Activated effector memory CD4-positive, alpha-beta T cell treated with Interleukin-2 at 50 U/mL for 16 hours (primary cell): ENCODE measurements at regions not wholly inside any gene's neighbourhood (a gene's known extent, or its start where the extent isn't known, plus 50 kb on each side); places are given as distances from the start of the nearest gene placed in this dataset.

Experiments
- DNase-seq: peaks from one replicate; pipeline ENCODE4 v3.0.0-alpha.2; 2020

DNA sequence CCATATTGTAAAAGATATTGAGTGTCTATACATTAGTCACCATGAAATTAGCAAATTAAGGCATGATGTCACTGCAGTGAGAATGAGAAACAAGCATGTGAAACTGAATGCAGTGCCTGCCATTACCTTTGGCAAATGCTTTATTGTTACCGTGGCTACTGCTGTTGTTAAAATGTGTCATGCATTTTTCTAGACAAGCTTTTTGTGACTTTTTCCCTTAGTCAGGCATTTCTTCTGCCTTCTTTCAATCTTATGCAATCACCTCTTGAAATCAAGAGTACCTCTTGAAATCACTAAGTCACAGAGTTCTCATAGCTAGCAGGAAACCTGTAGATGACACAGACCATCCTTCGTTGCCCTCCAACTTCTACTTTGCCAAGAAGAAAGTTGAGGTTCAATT, 461.7 kb upstream of the TENM4 start:
- DNase-seq, result no peak

DNA sequence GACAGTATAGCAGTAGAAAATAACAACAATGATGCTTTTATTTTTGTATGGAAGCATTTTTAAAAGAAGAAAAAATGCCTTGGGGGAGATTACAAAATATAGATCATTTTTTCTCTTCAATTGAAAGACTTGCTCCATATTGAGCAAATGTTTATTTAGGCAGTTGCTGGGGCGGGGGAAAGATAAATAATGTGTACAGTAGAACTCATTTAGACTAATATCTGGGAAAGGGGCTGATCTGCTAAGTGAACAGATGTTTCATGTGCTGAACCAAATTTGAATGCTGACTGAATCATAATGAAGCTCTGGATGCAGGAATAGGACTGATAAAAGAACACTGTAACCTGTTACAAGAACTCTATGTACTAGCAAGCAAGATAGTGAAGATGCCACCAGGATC, 457.1 kb upstream of the TENM4 start:
- DNase-seq, result no peak

DNA sequence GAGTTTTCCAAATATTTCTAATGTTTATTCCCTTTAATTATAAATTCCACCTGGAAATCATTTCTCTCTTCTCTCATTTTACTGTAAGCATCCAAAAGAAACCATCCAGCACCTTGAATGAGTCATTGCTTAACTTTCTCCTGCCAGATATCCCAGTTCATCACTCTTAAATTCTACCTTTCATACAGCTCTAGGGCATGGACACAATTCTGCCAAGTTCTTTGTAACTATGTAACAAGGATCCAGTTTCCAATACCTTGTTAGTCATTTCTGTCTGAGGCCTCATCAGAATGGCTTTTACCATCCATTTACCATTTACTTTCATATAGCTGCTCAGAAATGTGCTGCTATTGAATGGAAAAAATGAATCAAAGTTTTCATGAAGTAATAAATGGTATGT, 455.4 kb upstream of the TENM4 start:
- no peak for DNase-seq

DNA sequence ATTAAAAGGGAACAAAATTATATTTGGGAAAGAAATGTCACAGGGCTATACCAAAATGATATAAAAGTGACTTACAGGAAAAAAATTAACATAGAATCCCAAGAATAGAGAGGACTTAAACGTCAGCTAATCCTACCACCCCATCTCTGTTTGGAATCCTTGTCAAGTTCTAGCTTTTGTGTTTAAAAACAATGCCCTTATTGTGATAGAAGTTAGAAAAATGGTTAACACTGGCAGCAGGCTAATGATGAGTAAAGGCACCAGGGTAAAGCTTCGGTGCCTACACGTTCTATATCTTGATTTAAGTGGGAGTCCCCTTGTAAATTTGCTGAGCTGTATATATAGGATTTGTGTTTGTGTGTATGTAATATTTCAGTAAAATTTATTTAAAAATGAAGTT, 453.3 kb upstream of the TENM4 start:
- DNase-seq, result no peak

DNA sequence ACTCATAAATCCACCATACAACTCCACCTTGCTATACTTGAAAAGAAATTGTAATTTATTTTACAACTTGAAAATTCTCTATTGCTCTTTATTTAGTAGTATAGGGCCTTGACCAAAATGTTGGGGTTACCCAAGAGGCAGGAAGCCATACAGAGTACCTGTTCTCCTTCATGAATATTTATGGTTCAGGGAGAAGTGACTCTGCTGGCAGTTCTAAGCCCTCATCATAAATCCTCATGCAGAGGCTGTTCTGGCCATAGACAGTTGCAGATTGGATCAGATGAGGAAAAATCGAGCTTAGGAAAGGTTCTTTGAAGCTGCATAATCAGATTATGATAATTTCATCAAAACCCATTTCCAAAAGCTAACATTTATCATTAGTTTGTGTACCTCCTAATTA, 449.4 kb upstream of the TENM4 start:
- DNase-seq, result no peak

DNA sequence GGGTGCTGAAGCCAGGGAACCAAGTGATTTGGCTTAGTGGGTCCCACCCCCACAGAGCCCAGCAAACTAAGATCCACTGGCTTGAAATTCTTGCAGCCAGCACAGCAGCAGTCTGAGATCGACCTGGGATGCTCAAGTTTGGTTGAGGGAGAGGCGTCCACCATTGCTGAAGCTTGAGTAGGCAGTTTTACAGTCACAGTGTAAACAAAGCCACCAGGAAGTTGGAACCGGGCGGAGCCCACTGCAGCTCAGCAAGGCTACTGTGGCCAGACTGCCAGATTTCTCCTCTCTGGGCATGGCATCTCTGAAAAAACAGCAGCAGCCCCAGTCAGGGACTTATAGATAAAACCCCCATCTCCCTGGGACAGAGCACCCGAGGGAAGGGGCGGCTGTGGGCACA, 424.1 kb upstream of the TENM4 start:
- DNase-seq, result no peak

DNA sequence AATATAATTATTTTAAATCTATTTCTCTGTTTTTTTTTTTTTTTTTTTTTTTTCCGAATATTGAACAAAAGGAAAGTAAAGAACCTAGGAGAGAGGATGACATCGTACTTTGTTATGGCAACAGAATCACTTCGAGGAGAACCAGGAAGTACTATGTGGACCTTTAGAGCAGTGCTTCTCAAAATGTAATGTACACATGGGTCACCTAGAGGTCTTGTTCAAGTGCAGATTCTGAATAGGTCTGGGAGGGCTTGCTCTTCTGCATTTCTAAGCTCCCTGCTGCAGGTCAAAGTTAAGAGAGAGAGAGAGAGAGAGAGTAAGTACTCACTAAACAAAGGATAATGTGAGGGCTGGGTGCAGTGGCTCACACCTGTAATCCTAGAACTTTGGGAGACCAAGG, 419.5 kb upstream of the TENM4 start:
- DNase-seq, result no peak

DNA sequence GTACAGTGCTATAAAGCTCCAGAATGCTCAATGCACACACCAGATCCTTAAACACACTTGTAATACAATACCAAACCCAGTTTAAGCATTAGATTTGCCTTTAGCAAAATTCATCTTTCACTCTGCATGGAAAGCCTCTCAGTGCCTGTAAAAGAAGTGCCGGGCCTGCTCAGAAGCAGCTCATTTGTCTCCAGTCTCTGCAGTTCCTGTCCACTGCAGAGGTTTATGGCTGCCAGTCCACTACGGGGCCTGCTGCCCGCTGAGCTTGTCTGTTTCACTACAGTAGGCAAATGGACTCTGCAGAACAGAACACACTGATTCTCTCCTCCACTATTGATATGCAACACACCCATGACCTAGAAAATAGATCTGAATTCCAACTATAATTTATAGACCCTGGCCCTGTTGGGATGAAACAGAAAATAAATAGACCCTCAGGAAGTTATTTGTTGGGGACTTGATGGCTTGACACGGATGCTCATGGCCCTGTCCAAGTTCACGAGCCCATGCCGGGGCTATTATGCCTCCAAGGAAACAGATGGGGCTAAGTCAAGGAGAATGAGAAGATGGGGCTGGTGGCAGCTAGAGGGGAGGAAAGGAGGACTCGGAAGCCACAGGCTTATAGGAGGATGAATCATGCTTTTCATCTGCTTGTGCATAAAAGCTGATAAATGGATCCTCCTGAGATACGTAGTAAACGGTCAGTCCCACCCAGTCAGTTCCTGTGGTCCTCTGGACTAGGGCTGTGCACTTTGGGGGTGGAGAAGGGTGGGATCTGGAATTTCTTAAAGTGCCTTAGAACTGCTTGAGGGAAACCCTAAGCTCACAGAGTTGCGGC, 416.8 kb upstream of the TENM4 start:
- no peak for DNase-seq

DNA sequence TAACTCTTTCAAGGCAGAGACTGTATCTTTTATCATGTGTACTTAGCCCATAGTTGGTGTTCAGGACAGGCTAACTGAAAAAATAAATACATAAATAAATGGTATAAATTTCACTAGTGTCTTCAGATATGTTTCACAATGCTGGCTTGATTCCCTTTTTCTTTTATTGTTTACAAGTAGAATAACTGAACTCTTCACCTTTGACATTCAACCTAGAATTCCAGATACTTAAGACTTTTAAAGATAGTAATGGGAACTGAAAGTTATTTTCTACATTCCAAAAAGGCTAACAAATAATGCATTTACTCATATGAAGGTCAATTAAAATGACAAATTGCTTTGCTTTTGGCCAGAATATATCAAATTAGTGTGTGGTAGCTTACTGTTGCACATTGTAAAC, 411.3 kb upstream of the TENM4 start:
- no peak for DNase-seq

DNA sequence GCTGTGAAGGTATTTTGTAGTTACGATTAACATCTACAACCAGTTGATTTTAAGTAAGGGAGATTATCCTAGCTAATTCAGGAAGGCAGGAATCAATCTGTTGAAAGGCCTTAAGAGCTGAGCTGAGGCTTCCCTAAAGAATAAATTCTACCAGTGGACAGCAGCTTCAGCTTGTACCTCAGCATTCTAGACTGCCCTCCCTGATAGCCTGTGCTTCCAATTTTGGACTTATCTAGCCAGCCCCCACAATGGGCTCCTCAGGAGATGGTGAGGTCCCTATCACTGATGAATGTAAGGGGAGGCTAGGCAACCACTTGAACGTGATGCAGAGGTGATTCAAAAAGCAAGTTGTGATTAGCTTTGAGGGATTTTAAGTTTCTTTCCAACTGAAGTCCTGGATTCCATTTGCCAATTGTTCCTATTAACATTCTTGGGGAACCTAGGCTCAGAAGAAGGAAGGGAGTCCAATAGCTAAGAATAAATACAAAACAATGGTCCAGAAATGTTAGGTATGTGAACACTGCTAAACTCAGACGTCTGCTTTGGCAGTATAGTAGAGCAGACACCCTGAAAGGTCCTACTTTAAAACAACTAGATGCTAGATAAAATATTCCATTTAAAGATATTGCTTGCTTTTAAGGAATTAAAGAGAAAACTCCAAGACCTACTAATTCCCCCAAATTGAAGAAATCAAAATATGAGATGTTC, 404.3 kb upstream of the TENM4 start:
- DNase-seq, result no peak

DNA sequence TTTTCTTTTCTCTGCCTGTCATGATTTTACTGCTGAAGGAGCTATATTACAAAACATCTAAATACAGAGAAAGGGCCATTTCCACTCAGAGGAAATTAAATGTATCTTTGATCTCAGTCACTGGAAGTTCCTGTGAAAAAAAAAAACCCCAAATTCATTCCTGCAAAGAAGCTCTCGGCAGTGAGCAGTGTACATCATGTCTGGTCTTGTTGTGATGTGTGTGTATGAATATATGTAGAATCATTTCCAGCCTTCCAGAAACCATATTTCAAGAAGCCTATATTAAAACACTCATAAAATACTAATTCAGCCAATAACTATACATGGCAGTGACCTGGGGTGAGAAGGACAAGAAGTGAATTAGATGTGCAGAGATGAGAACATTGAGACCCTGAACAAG, 393.2 kb upstream of the TENM4 start:
- no peak for DNase-seq

DNA sequence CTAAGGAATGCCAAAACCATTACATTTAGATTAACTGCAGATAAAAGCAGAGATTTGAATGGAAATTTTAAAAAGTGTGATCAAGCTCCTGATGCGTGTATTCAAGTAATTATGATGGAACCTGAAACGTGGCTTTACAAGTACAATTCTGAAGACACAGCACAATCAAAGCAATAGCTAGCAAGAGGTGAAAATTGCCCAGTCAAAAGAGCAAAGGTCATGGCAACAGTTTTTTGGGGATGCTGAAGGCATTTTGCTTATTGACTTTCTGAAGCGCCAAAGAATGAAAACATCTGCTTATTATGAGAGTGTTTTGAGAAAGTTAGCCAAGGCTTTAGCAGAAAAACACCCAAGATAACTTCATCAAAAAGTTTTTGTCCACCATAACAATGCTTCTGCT, 389.6 kb upstream of the TENM4 start:
- DNase-seq, result no peak

DNA sequence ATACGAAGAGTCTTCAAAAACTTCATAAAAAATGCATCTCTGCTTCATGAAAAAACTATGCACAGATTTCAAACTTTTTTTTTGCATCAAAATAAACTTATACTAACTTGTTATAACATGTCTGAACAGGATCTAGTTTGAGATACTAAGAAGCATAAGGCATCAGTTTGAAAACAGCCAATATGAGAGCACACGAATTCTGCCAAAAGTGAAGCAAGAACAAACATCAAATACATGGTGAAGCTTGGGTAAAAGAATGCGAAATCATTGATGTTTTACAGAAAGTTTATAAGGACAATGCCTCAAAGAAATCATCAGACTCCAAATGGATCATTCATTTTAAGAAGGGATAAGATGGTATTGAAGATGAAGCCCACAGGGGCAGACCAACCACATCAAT, 389.1 kb upstream of the TENM4 start:
- DNase-seq, result no peak

DNA sequence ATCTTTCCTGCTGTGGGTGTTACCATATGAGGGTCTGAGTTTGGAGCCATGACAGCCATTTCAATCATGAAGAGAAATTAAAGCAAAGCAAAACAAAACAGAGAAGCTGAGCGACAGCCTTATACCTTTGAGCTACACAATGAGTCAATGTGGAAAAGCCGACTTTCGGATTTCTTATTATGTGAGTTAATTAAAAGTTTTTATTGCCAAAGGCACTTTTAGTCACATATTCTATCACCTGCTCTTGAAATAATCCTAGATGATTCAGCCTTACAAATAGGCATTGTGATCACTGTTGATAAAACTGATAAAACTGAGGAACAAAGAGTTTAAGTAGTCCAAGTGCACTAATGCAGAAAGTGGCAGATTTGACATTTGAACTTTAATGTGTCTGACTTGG, 381.9 kb upstream of the TENM4 start:
- no peak for DNase-seq

DNA sequence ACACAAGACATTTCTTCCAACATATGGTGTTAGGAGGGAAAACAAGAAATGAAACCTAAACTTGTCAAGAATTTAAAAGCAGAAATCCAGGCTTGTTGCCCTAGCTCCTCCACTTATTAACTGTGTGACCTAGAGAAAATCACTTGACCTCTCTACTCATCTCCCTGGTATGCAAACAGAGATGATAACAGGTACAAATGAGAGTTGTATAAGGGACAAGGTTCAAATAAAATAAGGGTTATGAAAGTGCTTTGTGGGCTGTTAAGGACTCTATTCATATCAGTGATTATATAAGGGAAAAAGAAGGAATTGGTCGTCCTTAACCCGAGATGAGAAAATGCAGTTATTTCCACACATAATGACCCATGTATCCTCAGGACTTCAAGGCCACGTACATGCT, 372.7 kb upstream of the TENM4 start:
- no peak for DNase-seq

DNA sequence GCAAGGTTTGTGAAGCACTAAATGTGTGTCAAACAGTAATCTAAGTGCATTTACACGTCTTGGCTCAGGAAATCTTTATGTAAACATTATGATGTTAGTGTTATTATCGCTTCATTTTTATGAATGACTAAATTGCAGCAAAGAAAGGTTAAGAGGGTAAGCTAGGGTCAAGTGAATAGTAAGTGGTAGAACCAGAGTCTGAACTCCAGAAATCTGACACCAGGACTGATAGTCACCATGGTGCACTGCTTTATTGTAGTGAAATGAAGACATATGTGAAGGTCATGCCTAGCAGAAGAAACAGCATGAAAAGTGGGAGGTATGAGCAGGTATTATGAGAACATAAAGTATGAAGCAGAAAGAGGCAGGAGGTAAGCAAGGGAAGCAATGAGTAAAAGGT, 368.7 kb upstream of the TENM4 start:
- DNase-seq, result no peak

DNA sequence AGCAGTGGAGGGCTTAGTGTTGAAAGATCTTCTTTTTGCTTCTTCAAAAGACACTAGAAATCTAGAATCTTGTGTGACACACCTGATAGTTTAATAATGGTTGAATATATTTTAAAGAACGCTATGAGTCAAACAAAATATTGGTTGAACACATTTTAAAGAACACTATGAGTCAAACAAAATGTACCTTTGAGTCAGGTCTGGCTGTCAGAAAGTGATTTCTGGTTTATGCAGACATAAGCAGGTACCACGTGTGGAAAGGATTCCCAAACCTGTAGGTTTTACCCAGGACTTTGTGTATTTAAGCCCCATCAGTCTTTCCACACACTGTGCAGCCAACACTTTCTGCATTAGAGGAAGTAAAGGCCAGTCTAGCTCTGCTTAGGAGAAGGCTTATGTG, 366.7 kb upstream of the TENM4 start:
- DNase-seq, result no peak

DNA sequence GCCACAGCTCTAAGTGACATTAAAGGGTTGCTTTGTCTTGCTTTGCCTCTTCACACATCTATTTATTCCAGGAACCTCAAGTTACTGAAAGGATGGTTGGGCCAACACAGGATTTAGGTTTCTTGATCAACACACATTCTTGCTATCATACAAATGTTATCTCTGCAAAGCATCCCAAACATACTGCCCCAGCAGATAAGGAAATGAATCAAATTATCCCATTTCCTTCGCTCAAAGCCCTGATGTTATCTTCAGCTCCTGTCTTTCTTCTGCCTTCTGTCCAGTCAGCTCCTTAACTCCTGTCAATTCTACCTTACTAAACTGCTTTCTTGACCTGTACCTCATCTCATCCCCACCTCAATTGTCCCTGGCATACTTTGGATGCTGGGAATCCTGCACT, 355.9 kb upstream of the TENM4 start:
- DNase-seq, result no peak

DNA sequence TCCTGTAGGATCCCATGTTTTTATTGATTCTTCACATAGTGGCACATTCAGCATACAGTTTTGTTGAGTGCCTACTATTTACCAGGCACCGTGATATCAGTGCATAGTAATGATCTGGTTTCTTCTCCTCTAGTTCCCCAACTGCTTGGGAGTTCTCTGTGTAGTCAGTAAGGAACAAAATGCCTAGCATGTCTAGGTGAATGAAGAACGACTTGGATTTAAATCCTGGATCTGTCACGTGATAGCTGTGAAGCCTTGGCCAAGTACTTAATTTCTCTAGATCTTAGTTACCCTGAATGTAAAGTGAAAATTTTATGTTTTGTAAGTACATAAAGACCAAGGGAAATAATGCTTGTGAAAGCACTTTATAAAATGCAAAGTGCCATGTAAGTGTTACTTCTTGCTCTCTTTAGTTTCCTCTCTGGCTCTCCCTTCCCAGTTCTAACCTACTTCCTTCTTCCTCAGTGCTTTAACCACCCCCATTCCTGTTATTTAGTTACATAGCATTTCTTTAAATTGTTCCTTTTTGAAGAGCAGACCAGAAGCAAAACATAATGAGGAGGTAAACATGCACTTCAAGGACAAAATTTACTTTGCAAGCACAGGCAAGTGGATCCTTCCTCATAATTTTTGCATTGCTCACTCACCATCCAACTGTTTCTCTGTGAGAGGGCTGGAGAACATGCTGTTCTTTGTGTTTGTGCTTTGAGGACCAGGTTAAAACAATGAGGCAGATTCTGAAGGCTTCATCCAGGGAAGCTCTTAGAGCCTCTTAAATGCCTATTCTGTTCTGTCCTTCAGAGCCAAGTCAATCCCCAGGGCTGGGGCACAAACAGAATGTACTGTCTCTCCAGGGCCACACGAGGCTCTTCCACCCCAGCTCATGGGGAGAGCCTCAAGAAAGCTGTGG, 353.9 kb upstream of the TENM4 start:
- no peak for DNase-seq

DNA sequence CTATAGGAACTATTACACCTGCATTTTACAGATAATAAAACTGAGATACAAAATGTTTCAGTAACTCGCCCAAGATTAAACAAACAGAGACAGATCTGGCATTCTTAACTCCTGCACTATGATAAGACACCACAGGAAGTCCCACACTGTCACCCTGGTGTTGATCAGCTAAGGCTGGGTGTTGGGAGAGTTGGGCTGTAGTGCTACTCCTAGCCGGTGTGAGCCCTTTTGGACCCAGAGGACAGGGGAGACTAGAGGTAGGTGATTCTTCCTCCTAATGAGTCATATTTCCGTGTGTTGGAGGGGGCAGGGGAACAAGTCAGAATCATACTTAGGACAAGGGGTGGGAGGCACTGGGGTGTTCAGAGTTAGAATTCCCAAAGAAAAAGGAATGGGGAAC, 353.2 kb upstream of the TENM4 start:
- no peak for DNase-seq

DNA sequence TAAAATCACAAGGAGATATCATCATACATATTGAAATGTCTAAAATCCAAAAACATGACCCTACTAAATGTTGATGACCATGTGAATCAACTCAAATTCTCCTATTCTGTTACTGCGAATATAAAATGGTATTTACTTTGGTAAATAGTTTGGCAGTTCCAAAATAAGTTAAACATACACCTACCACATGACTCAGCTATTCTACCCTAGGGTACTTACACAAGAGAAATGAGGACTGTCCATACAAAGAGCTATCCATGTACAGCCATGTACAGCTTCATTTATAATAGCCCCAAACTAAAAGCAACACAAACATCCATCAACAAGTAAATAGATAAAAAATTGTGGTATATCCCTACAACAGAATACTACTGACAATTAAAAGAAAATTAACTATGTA, 346.1 kb upstream of the TENM4 start:
- DNase-seq, result no peak

DNA sequence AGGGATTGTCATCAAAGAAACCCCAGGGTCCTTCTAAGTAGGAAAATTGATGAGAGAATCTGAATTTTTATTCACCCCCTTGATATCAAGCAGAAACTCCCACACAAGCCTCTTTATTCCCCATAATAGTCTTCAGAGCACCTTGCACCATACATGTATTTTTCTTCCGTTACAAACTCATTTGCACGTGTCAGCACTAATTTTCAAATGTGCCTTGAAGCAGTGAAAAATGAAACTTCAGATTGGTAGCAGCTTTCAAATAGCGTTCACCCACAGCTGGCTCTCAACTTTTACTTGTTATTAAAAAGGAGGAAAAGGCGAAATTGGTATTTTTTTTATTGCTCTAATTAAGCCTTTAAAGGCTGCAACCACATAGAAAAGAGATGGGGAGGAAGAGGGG, 343.0 kb upstream of the TENM4 start:
- no peak for DNase-seq

DNA sequence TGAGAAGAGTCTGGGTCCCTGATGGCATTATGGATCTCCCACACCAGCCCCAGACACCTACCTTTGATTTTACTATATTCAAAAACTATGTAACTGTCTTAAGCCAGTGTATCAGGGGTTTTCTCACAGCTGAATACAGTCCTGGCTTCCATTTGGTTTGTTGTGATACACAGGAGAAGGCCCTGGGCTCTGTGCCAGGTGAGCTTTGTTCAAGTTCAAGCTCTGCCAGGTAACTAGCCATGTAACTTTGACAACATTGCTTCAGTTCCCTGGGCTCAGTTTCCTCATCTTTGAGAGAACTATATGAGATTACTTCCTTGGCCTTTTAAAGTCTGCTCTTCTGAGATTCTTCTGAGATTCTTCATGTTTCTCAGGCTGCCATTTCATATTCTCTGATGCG, 327.5 kb upstream of the TENM4 start:
- no peak for DNase-seq
